ENCODE measurements at regions not wholly inside any gene's neighbourhood (a gene's known extent, or its start where the extent isn't known, plus 50 kb on each side); places are given as distances from the start of the nearest gene placed in this dataset.

DNA sequence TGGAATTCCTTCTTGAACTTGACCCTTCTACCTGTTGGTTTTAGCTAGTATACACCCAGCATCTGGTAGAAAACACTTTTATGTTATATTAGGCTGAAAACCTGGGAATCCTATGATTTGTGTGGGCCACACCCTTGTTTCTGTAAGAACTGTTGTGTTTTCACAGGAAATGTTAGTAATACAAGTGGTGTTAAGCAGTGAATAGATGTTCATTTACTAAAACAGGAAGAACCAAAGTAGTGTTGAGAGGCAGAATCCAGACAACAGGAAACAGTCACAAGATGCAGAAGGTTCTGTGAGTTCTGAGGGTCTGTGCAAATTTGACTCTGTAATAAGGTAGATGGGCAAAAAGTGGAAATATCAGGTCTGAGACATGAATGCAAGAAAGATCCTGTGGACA is 73.0 kb upstream of the RAI14 start:
- Histone ChIP-seq H3K27ac (no peak overlapping the region), H3K36me3 (no peaks in the 10 kb centered on the region), H3K27me3 (no peaks in the 10 kb centered on the region), H3K9me3 (no peaks in the 10 kb centered on the region), H3K4me3 (no peak overlapping the region), H3K4me1 (no peaks in the 10 kb centered on the region)
- intact Hi-C loops (cut with DNase I) = no loop called here
- DNase-seq (no peak), ATAC-seq (no peak)
- TF ChIP-seq, protein P1, sequence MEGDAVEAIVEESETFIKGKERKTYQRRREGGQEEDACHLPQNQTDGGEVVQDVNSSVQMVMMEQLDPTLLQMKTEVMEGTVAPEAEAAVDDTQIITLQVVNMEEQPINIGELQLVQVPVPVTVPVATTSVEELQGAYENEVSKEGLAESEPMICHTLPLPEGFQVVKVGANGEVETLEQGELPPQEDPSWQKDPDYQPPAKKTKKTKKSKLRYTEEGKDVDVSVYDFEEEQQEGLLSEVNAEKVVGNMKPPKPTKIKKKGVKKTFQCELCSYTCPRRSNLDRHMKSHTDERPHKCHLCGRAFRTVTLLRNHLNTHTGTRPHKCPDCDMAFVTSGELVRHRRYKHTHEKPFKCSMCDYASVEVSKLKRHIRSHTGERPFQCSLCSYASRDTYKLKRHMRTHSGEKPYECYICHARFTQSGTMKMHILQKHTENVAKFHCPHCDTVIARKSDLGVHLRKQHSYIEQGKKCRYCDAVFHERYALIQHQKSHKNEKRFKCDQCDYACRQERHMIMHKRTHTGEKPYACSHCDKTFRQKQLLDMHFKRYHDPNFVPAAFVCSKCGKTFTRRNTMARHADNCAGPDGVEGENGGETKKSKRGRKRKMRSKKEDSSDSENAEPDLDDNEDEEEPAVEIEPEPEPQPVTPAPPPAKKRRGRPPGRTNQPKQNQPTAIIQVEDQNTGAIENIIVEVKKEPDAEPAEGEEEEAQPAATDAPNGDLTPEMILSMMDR (IDR thresholded peaks at IDR 0.05) = no peak

DNA sequence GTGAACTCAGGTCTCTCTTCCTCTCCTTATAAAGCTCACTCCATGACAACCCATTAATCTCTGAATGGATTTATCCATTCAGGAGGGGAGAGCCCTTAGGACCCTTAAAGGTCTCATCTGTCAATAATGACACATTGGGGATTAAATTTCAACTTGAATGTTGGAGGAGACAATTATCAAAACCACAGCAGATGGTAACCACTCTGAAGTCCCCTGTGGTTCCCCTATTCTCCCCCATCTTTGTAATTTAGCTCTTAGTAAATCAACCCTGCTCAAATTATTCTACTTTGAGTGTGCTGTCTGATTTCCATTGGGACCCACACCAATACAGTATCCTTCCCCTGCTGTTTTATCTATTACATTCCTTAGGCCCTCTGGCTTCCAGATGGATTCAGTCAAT is 72.0 kb upstream of the RAI14 start:
- TF ChIP-seq, protein P1 (IDR thresholded peaks at IDR 0.05) = no peak
- Histone ChIP-seq H3K36me3 (no peaks in the 10 kb centered on the region), H3K27ac (no peak overlapping the region), H3K27me3 (no peaks in the 10 kb centered on the region), H3K4me1 (no peaks in the 10 kb centered on the region), H3K4me3 (no peak overlapping the region), H3K9me3 (no peaks in the 10 kb centered on the region)
- DNase-seq (no peak), ATAC-seq (no peak)
- intact Hi-C loops (cut with DNase I) = no loop called here

DNA sequence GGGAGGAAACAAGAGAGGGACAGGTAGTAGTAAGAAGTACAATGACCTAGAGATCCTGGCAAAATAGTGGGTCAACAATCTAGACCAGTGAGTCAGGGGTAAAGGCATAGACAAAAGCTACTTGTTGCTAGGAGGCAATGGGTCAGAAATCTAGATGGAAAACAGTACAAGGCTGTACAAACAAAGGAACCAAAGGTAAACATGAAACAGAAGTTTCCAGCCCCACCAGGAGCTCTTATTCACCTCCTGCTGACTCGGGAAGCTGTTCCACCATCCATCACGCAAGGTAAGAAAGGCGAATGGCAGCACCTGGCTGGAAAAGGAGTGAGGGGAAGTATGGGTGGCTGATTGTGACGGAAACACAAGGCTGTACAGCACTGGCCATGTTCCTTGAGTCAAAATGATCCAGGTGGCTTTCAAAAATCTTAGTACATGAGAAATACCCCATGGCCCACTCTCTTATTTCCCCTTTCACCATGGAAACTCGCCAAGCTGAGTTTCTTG is 70.5 kb upstream of the RAI14 start:
- intact Hi-C loops (cut with DNase I) = no loop called here
- Histone ChIP-seq H3K27me3 (no peaks in the 10 kb centered on the region), H3K4me3 (no peak overlapping the region), H3K9me3 (no peaks in the 10 kb centered on the region), H3K4me1 (no peaks in the 10 kb centered on the region), H3K36me3 (no peaks in the 10 kb centered on the region), H3K27ac (peak overlapping the region; percentile 45)
- peak; percentile 28 for ATAC-seq
- DNase-seq = no peak
- TF ChIP-seq, protein P1 (IDR thresholded peaks at IDR 0.05) = no peak

DNA sequence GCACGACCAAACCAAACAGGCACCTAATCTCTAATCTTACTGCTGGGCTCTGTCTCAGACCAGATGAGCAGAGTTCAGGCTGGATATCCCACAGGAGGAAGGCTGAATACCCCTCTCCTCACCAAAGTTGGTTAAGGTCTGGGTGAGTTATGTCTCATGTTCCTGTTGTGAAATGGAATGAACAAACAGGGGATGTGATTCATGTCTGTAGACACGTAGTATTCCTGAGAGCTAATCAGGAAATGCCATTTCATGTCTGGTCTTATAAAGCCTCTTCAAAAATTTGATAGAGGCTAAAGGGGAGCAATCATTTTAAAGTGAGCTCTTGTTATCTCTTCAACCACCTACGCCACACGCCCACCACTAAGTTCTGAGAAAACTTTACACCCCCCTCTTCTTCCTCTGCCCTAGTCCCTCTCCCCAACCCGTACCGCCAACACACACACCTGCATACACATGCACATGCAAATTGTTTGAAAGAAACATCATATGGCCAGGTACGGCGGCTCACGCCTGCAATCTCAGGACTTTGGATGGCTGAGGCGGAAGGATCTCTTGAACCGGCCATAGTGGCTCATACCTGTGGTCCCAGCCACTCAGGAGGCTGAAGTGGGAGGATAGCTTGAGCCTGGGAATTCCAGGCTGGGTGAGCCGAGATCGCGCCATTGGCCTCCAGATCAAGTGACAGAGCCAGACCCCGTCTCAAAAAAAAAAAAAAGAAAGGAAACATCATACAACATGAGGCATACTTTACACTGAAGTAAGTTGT is 69.8 kb upstream of the RAI14 start:
- H3K36me3 ChIP-seq = no peaks in the 10 kb centered on the region
- DNase-seq = no peak
- intact Hi-C loops (cut with DNase I) = no loop called here

DNA sequence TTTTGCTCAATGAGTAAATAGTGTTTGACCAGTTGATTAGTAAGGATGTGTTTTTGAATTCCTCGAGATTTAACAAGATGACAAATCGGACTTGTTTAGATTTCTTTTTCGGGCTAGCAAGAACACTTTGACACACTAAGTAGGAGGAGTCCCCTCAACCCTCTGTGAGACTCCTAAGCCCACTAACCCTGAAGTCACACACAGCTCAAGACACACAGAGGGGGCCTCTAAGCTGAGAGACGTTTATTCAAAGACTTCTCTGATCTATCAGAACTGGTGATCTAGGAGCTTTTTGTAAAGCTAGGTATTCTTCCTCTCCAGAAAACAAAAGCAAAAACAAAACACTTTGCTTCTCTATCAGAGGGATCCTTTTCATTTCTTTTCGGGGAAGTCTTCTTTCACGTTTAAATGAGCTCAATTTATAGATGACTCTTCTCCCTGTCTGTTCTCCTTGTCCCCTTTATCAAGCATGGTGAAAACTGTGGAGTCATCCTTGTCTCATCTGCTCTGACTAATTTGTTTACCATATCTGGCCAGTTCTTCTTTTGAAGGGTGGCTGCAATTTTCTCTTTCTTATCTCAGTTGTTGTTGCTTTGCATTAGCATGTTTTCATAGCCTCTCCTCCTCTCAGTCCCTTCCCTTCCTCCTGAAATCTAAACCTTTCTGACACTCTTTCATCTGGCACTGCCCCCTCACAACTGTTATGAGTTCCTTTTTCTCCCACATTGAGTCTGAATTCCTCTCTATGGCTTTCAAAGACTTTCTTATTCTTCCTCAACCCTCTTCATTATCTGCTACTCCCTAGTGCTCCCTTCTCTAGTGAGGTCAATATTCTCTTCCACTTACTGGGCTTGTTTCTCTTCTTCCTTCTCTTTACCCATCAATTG is 68.5 kb upstream of the RAI14 start:
- DNase-seq (no peak), ATAC-seq (no peak)
- no peaks in the 10 kb centered on the region for H3K27me3 ChIP-seq
- H3K4me1 ChIP-seq = no peaks in the 10 kb centered on the region
- intact Hi-C loops (cut with DNase I) = no loop called here
- H3K36me3 ChIP-seq = no peaks in the 10 kb centered on the region
- H3K27ac ChIP-seq = no peak overlapping the region
- TF ChIP-seq, protein P1 (IDR thresholded peaks at IDR 0.05) = no peak
- H3K4me3 ChIP-seq = no peak overlapping the region
- H3K9me3 ChIP-seq = no peaks in the 10 kb centered on the region

More for the DNA sequence above, 69.8 kb upstream of the RAI14 start:
- Histone ChIP-seq H3K9me3 (no peaks in the 10 kb centered on the region), H3K27me3 (no peaks in the 10 kb centered on the region), H3K27ac (peak overlapping the region; percentile 45), H3K4me1 (no peaks in the 10 kb centered on the region), H3K4me3 (no peak overlapping the region)
- TF ChIP-seq, protein P1 (IDR thresholded peaks at IDR 0.05) = no peak
- ATAC-seq = peak; percentile 24
